ENCODE measurements at regions not wholly inside any gene's neighbourhood (a gene's known extent, or its start where the extent isn't known, plus 50 kb on each side); places are given as distances from the start of the nearest gene placed in this dataset.
"Not testable (repeated sequence)": the region's sequence is repeated elsewhere in the genome, so short reads cannot be mapped to it uniquely, and the experiment has no call there.

DNA sequence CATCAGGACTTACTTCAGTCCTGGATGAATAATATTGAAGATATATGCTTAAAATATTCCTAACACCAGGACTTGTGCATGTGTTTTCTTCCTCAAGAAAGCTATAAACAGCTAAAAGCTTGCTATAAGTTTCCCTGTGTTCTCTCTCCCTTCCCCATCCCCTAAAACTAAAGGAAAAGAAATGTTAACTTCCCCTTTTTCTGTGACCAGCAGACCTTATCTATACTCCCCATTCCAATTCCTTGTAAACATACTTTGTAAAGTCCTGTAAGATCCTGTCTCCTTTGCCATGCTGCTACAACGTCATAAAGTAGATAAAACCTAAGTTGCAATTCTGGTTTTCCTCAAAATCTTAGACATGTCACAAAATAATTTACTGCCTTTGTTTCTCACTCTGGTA is 517.8 kb upstream of the CDH10 start:
- H3K14ac ChIP-seq (ENCODE audit: insufficient read length); H2BK15ac ChIP-seq (ENCODE audit: low read length); H3K4me3 ChIP-seq (ENCODE audit: extremely low read depth in 1 of 4, insufficient read depth in 2 of 4, low read depth in 3 of 4, low read length in 4 of 4); H3K4ac ChIP-seq (replicated peaks; ENCODE audit: insufficient read length, low read depth, low read length); H3K4me1 ChIP-seq (replicated peaks in 1 of 4; ENCODE audit: control insufficient read depth in 3 of 4, insufficient read depth in 4 of 4, low read length in 3 of 4); H3K4me2 ChIP-seq (ENCODE audit: insufficient read depth in 1 of 2, low read depth in 2 of 2, low read length in 2 of 2); H3K56ac ChIP-seq (replicated peaks; ENCODE audit: insufficient read length, low read depth, low read length); H3K36me3 ChIP-seq (ENCODE audit: control insufficient read depth in 2 of 4, insufficient read depth in 4 of 4, low read length in 3 of 4); H4K8ac ChIP-seq (ENCODE audit: extremely low read depth, insufficient read depth, low read length); H3K79me2 ChIP-seq (ENCODE audit: control insufficient read depth in 1 of 2, insufficient read depth in 2 of 2, low read length in 2 of 2); H2BK120ac ChIP-seq (replicated peaks; ENCODE audit: low read depth, low read length); H2AK5ac ChIP-seq (ENCODE audit: low read depth, low read length); FAIRE-seq; H3K27ac ChIP-seq (ENCODE audit: low read depth, low read length); POLR2A ChIA-PET (ENCODE audit: partially characterized antibody); H4K91ac ChIP-seq (replicated peaks; ENCODE audit: insufficient read length, low read length); H3K23me2 ChIP-seq (ENCODE audit: low read depth, low read length); H4K20me1 ChIP-seq (replicated peaks in 1 of 2; ENCODE audit: control insufficient read depth in 1 of 2, insufficient read depth in 2 of 2, low read length in 2 of 2); H3K9me3 ChIP-seq (ENCODE audit: insufficient read depth in 2 of 2, low read depth in 1 of 2, low read length in 1 of 2); H3K79me1 ChIP-seq (ENCODE audit: low read depth, low read length); DNase-seq (ENCODE audit: low read depth in 1 of 2, low spot score in 2 of 2); H2BK5ac ChIP-seq (ENCODE audit: low read depth, low read length); H3K27me3 ChIP-seq (replicated peaks in 1 of 4; ENCODE audit: control insufficient read depth in 3 of 4, extremely low read depth in 1 of 4, insufficient read depth in 3 of 4, low read length in 3 of 4); H3K9ac ChIP-seq (replicated peaks in 1 of 4; ENCODE audit: extremely low read depth in 1 of 4, low read depth in 3 of 4, low read length in 3 of 4); H2AFZ ChIP-seq (ENCODE audit: low read length); H3K18ac ChIP-seq (ENCODE audit: extremely low read depth, low read length); H4K5ac ChIP-seq (ENCODE audit: insufficient read length, low read depth, low read length); H2BK12ac ChIP-seq (ENCODE audit: low read depth, low read length); H3K23ac ChIP-seq (ENCODE audit: insufficient read length); H2BK20ac ChIP-seq (ENCODE audit: low read length): not testable (repeated sequence)
- CTCF ChIA-PET (ENCODE audit: partially characterized antibody): interaction anchor here (0.6 kb wide), 1 partner anchor 431 kb away, joined by 3 read pairs; no protein-coding TSS in a partner anchor
- WGBS, 2 experiments (ENCODE audit: extremely low coverage in 1 of 2, insufficient coverage in 1 of 2, insufficient read length in 1 of 2, insufficient replicate concordance in 2 of 2, low coverage in 1 of 2, low lambda C conversion rate in 2 of 2, missing lambda C conversion rate in 1 of 2): 0% methylated on average over 1 of the region's 1 CpG; no CpG with 5 or more reads in 1 of the 2 experiments

Measured in H1 (cell line).